ENCODE measurements at regions not wholly inside any gene's neighbourhood (a gene's known extent, or its start where the extent isn't known, plus 50 kb on each side); places are given as distances from the start of the nearest gene placed in this dataset.

DNA sequence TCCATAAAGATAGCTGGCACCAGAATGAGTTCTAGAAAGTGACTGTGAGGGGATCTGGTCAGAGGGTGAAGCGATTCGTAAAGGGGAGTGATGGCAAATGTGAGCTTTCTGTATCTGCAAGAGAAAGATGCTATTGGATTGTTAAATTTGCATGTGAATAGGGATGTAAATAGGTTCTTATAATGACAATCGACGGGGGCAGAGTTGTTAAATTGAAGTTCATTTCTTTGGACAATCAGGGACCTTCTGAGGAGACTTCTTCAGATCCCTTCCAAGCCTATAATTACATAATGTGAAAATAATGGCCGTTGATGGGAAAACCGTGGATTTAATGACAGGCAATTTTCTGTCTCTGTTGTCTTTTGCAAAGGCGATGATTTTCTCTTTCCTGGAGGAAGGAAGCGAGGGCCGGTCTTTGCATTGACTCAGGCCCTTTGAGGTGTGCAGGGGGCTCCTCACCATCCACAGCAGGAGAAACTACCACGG, 52.2 kb upstream of the TMEM18 start:
- TF ChIP-seq EP300 (IDR thresholded peaks at IDR 0.05), result no peak
- TF ChIP-seq CTCF (IDR thresholded peaks at IDR 0.05), result no peak
- TF ChIP-seq POLR2A (IDR thresholded peaks at IDR 0.05), result no peak
- Histone ChIP-seq H3K27me3 (peaks cover 0 to 10% of the 10 kb centered on the region in 2 donors), H3K36me3 (no peaks in the 10 kb centered on the region), H3K4me3 (no peak overlapping the region), H3K27ac (no peak overlapping the region), H3K9me3 (no peaks in the 10 kb centered on the region), H3K4me1 (no peaks in the 10 kb centered on the region)
- WGBS, 2 donors, result 31 to 44% methylated on average over 10 of the region's 10 CpGs
- DNase-seq (ENCODE audit: low spot score in 2 of 2), result no peak

DNA sequence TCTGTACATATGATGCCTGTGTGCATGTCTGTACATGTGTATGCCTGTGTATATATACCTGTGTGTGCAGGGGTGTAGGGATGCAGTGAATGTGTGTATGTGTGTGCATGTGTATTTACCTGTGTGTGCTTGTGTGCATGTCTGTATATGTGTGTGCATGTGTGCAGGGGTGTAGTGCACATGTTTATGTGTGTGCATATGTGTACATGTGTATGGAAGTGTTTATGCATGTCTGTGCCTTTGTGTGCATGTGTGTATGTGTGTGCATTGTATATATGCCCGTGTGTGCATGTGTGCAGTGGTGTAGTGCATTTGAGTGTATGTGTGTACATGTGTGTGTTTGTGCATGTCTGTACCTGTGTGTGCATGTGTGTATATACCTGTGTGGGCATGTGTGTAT, 51.0 kb upstream of the TMEM18 start:
- TF ChIP-seq EP300 (IDR thresholded peaks at IDR 0.05) (no peak), POLR2A (IDR thresholded peaks at IDR 0.05) (no peak), CTCF (IDR thresholded peaks at IDR 0.05) (no peak)
- WGBS, 2 donors, result 79 to 94% methylated on average over 1 of the region's 1 CpG
- peaks cover 0 to 18% of the 10 kb centered on the region in 2 donors for H3K27me3 ChIP-seq
- H3K9me3 ChIP-seq, result no peaks in the 10 kb centered on the region
- DNase-seq (ENCODE audit: low spot score in 2 of 2), result no peak
- no peaks in the 10 kb centered on the region for H3K4me1 ChIP-seq
- H3K27ac ChIP-seq, result no peak overlapping the region
- H3K4me3 ChIP-seq, result no peak overlapping the region
- no peaks in the 10 kb centered on the region for H3K36me3 ChIP-seq

DNA sequence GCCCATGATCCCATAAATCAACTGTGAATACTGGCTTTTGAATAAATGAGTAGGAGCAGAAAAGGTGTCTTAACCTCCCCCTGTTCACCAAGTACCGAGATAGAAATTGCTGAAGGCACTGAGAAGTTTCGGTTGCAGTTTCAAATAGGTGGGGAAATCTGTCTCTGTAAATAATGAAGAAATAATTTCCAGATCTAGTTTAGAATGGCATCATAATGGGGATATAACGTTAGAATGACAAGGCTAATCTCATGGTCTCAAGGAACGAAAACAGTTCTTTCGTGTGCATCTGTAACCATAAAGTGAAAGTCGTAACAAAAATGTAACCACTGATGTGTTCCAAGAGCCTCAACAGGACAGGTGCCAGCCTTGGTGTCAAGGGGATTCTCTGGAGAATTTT, 49.9 kb upstream of the TMEM18 start:
- TF ChIP-seq EP300 (IDR thresholded peaks at IDR 0.05), result no peak
- no peak for TF ChIP-seq CTCF (IDR thresholded peaks at IDR 0.05)
- TF ChIP-seq POLR2A (IDR thresholded peaks at IDR 0.05), result no peak
- H3K9me3 ChIP-seq, result no peaks in the 10 kb centered on the region
- DNase-seq (ENCODE audit: low spot score in 2 of 2), result no peak
- WGBS, 2 donors, result 80 to 85% methylated on average over 6 of the region's 6 CpGs
- no peaks in the 10 kb centered on the region for H3K4me1 ChIP-seq
- H3K4me3 ChIP-seq, result no peak overlapping the region
- peaks cover 0 to 18% of the 10 kb centered on the region in 2 donors for H3K27me3 ChIP-seq
- H3K27ac ChIP-seq, result no peak overlapping the region
- no peaks in the 10 kb centered on the region for H3K36me3 ChIP-seq
